GM23338 (cell line): ENCODE measurements at regions not wholly inside any gene's neighbourhood (a gene's known extent, or its start where the extent isn't known, plus 50 kb on each side); places are given as distances from the start of the nearest gene placed in this dataset.

Source experiments
- EZH2 ChIP-seq: fragments of 200-600 bp; sonication (generic); IDR thresholded peaks from one replicate; pipeline ENCODE4 v1.8.0; 2017; ENCODE audit warnings: antibody characterized with exemption, mild to moderate bottlenecking, low read depth; ENCODE audit not compliant: unreplicated experiment
- POLR2AphosphoS5 ChIP-seq: IDR thresholded peaks from 2 replicates; pipeline ENCODE4 v1.6.1; 2016; ENCODE audit warnings: antibody characterized with exemption, low read depth
- REST ChIP-seq: IDR thresholded peaks from one replicate; pipeline ENCODE4 v1.6.1; 2018; ENCODE audit warnings: antibody characterized with exemption; ENCODE audit not compliant: unreplicated experiment
- ZNF462 ChIP-seq: fragments of 250-450 bp; sonication (Bioruptor Pico); IDR thresholded peaks from 2 replicates; pipeline ENCODE4 v1.5.0; 2020; ENCODE audit warnings: mild to moderate bottlenecking, moderate library complexity
- TF ChIP-seq, protein P1 (sequence below), 2 experiments: fragments of 200-600 bp in 1 of 2; sonication (generic) in 1 of 2; conservative IDR thresholded peaks; 2 replicates each; pipeline versions ENCODE4 v1.5.1 to v1.6.1; 2016 to 2017; ENCODE audit warnings: antibody characterized with exemption in 2 of 2, low read depth in 2 of 2, mild to moderate bottlenecking in 2 of 2, moderate library complexity in 1 of 2

GRCh38 chrX:63186137-63186536 is 165.0 kb downstream of the SPIN4 start:
- TF ChIP-seq, protein P1, sequence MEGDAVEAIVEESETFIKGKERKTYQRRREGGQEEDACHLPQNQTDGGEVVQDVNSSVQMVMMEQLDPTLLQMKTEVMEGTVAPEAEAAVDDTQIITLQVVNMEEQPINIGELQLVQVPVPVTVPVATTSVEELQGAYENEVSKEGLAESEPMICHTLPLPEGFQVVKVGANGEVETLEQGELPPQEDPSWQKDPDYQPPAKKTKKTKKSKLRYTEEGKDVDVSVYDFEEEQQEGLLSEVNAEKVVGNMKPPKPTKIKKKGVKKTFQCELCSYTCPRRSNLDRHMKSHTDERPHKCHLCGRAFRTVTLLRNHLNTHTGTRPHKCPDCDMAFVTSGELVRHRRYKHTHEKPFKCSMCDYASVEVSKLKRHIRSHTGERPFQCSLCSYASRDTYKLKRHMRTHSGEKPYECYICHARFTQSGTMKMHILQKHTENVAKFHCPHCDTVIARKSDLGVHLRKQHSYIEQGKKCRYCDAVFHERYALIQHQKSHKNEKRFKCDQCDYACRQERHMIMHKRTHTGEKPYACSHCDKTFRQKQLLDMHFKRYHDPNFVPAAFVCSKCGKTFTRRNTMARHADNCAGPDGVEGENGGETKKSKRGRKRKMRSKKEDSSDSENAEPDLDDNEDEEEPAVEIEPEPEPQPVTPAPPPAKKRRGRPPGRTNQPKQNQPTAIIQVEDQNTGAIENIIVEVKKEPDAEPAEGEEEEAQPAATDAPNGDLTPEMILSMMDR (conservative IDR thresholded peaks at IDR 0.05; ENCODE audit: low read depth in 2 of 2): no peak
- no peak for TF ChIP-seq POLR2AphosphoS5
- no peak for TF ChIP-seq EZH2
- TF ChIP-seq ZNF462: no peak
- no peak for TF ChIP-seq REST
